ENCODE measurements at regions not wholly inside any gene's neighbourhood (a gene's known extent, or its start where the extent isn't known, plus 50 kb on each side); places are given as distances from the start of the nearest gene placed in this dataset.
A peak's percentile ranks its signal among the peaks of the same experiment; 100 is the strongest.

- Mint-ChIP-seq H3K27ac (ENCODE audit: unreplicated experiment) (peak overlapping the region; percentile 45), H3K4me1 (ENCODE audit: low read depth, unreplicated experiment) (peaks cover 24% of the 10 kb centered on the region), H3K36me3 (ENCODE audit: unreplicated experiment) (peaks cover 4% of the 10 kb centered on the region), H3K27me3 (ENCODE audit: unreplicated experiment) (peaks cover 6% of the 10 kb centered on the region), H3K9me3 (ENCODE audit: unreplicated experiment) (no peaks in the 10 kb centered on the region), H3K4me3 (ENCODE audit: unreplicated experiment) (no peak overlapping the region)
- no peak for DNase-seq
- TF ChIP-seq CTCF (IDR thresholded peaks at IDR 0.05; ENCODE audit: partially characterized antibody, unreplicated experiment): no peak
Observed at GRCh38 chr3:194738254-194739093, 52.8 kb downstream of the FAM43A start.

GRCh38 chr3:194739498-194740284 is 54.0 kb downstream of the FAM43A start:
- TF ChIP-seq CTCF (IDR thresholded peaks at IDR 0.05; ENCODE audit: partially characterized antibody, unreplicated experiment): no peak
- H3K4me1 Mint-ChIP-seq (ENCODE audit: low read depth, unreplicated experiment): peaks cover 24% of the 10 kb centered on the region
- no peak for DNase-seq
- H3K4me3 Mint-ChIP-seq (ENCODE audit: unreplicated experiment): peak overlapping the region; percentile 54
- H3K27ac Mint-ChIP-seq (ENCODE audit: unreplicated experiment): peak overlapping the region; percentile 34
- H3K27me3 Mint-ChIP-seq (ENCODE audit: unreplicated experiment): peaks cover 6% of the 10 kb centered on the region
- no peaks in the 10 kb centered on the region for H3K9me3 Mint-ChIP-seq (ENCODE audit: unreplicated experiment)
- peaks cover 4% of the 10 kb centered on the region for H3K36me3 Mint-ChIP-seq (ENCODE audit: unreplicated experiment)

GRCh38 chr3:194740859-194741491 is 55.3 kb downstream of the FAM43A start:
- no peaks in the 10 kb centered on the region for H3K9me3 Mint-ChIP-seq (ENCODE audit: unreplicated experiment)
- no peak for DNase-seq

GRCh38 chr3:194741916-194742315 is 56.2 kb downstream of the FAM43A start:
- no peak for TF ChIP-seq CTCF (IDR thresholded peaks at IDR 0.05; ENCODE audit: partially characterized antibody, unreplicated experiment)
- peaks cover 27% of the 10 kb centered on the region for H3K4me1 Mint-ChIP-seq (ENCODE audit: low read depth, unreplicated experiment)
- peaks cover 5% of the 10 kb centered on the region for H3K36me3 Mint-ChIP-seq (ENCODE audit: unreplicated experiment)
- no peak overlapping the region for H3K27ac Mint-ChIP-seq (ENCODE audit: unreplicated experiment)
- H3K27me3 Mint-ChIP-seq (ENCODE audit: unreplicated experiment): peaks cover 6% of the 10 kb centered on the region
- H3K4me3 Mint-ChIP-seq (ENCODE audit: unreplicated experiment): no peak overlapping the region
- no peak for DNase-seq
- no peaks in the 10 kb centered on the region for H3K9me3 Mint-ChIP-seq (ENCODE audit: unreplicated experiment)

More at GRCh38 chr3:194740859-194741491, 55.3 kb downstream of the FAM43A start:
- Mint-ChIP-seq H3K36me3 (ENCODE audit: unreplicated experiment) (no peaks in the 10 kb centered on the region), H3K27ac (ENCODE audit: unreplicated experiment) (peak overlapping the region; percentile 17), H3K4me1 (ENCODE audit: low read depth, unreplicated experiment) (peaks cover 27% of the 10 kb centered on the region), H3K27me3 (ENCODE audit: unreplicated experiment) (peaks cover 6% of the 10 kb centered on the region), H3K4me3 (ENCODE audit: unreplicated experiment) (no peak overlapping the region)
- no peak for TF ChIP-seq CTCF (IDR thresholded peaks at IDR 0.05; ENCODE audit: partially characterized antibody, unreplicated experiment)

Data from glutamatergic neuron (in vitro differentiated cells).